Neural progenitor cell (in vitro differentiated cells): ENCODE measurements at regions not wholly inside any gene's neighbourhood (a gene's known extent, or its start where the extent isn't known, plus 50 kb on each side); places are given as distances from the start of the nearest gene placed in this dataset.
A peak's percentile ranks its signal among the peaks of the same experiment; 100 is the strongest.

Experiments used
- DNase-seq: peaks from one replicate; pipeline ENCODE4 v3.0.0-alpha.2; 2016; ENCODE audit warnings: low spot score
- H2AFZ ChIP-seq: fragments of 200-600 bp; sonication (generic); replicated peaks from 2 replicates; pipeline ENCODE4 v1.6.1; 2016; ENCODE audit warnings: antibody characterized with exemption
- H3F3A ChIP-seq: fragments of 200-600 bp; sonication (generic); 2 replicates; pipeline ENCODE4 v1.6.1; 2016; ENCODE audit warnings: antibody characterized with exemption, low read depth
- H3K27ac ChIP-seq: fragments of 200-600 bp; sonication (generic); 2 replicates; pipeline ENCODE4 v1.5.1; 2016; ENCODE audit warnings: mild to moderate bottlenecking
- H3K27me3 ChIP-seq: fragments of 200-600 bp; sonication (generic); 2 replicates; pipeline ENCODE4 v1.6.1; 2016; ENCODE audit warnings: mild to moderate bottlenecking, moderate library complexity
- H3K36me3 ChIP-seq: fragments of 200-600 bp; sonication (generic); 2 replicates; pipeline ENCODE4 v1.5.1; 2016
- H3K4me1 ChIP-seq: fragments of 200-600 bp; sonication (generic); 2 replicates; pipeline ENCODE4 v1.6.1; 2016; ENCODE audit warnings: mixed run types
- H3K4me2 ChIP-seq: fragments of 200-600 bp; sonication (generic); 2 replicates; pipeline ENCODE4 v1.6.1; 2016
- H3K4me3 ChIP-seq: fragments of 200-600 bp; sonication (generic); 2 replicates; pipeline ENCODE4 v1.5.1; 2016
- H3K79me2 ChIP-seq: fragments of 200-600 bp; sonication (generic); 2 replicates; pipeline ENCODE4 v1.6.1; 2016; ENCODE audit warnings: low read depth
- H3K9ac ChIP-seq: fragments of 200-600 bp; sonication (generic); 2 replicates; pipeline ENCODE4 v1.6.1; 2016
- H3K9me3 ChIP-seq: fragments of 200-600 bp; sonication (generic); 2 replicates; pipeline ENCODE4 v1.5.1; 2016; ENCODE audit warnings: low read depth
- H4K20me1 ChIP-seq: fragments of 200-600 bp; sonication (generic); 2 replicates; pipeline ENCODE4 v1.6.1; 2016; ENCODE audit warnings: low read depth
- H3K27ac Mint-ChIP-seq: 3 replicates; pipeline ENCODE4 v1.8.0; 2021; ENCODE audit warnings: mixed read lengths
- H3K27me3 Mint-ChIP-seq: 2 replicates; pipeline ENCODE4 v1.8.0; 2022; ENCODE audit warnings: low read depth, mild to moderate bottlenecking, inconsistent platforms, moderate library complexity, mixed read lengths; ENCODE audit not compliant: insufficient read depth
- H3K36me3 Mint-ChIP-seq: 3 replicates; pipeline ENCODE4 v1.8.0; 2021; ENCODE audit warnings: mixed read lengths
- H3K4me1 Mint-ChIP-seq: 3 replicates; pipeline ENCODE4 v1.8.0; 2021; ENCODE audit warnings: mixed read lengths
- H3K4me3 Mint-ChIP-seq: 3 replicates; pipeline ENCODE4 v1.8.0; 2021; ENCODE audit warnings: mild to moderate bottlenecking, moderate library complexity, mixed read lengths
- H3K9me3 Mint-ChIP-seq: 3 replicates; pipeline ENCODE4 v1.8.0; 2020; ENCODE audit warnings: mixed read lengths
- EZH2 ChIP-seq: fragments of 200-600 bp; sonication (generic); IDR thresholded peaks from 2 replicates; pipeline ENCODE4 v1.6.1; 2017; ENCODE audit warnings: antibody characterized with exemption, mild to moderate bottlenecking, moderate library complexity
- EZH2phosphoT487 ChIP-seq: fragments of 200-600 bp; sonication (generic); IDR thresholded peaks from 2 replicates; pipeline ENCODE4 v1.6.1; 2017; ENCODE audit warnings: antibody characterized with exemption
- TF ChIP-seq, protein P1 (sequence below): fragments of 200-600 bp; sonication (generic); IDR thresholded peaks from 2 replicates; pipeline ENCODE4 v1.5.1; 2017; ENCODE audit warnings: antibody characterized with exemption, mild to moderate bottlenecking

DNA sequence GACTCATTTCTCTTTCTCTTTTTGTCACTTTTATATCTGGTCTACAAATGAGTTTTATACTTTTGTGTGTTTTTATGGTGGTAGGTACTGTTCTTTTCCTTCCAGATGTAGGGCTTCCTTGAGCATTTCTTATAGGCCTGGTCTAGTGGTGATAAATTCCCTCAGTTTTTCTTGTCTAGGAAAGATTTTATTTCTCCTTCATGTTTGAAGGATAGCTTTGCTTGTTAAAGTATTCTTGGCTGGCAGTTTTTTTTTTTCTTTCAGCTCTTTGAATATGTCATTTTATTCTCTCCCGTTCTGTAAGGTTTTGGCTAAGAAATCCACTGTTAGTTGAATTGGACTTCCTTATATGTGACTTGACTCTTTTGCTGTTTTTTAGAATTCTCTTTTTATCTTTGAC is 292.7 kb downstream of the RPS24 start:
- H3K4me3 Mint-ChIP-seq: no peak overlapping the region

DNA sequence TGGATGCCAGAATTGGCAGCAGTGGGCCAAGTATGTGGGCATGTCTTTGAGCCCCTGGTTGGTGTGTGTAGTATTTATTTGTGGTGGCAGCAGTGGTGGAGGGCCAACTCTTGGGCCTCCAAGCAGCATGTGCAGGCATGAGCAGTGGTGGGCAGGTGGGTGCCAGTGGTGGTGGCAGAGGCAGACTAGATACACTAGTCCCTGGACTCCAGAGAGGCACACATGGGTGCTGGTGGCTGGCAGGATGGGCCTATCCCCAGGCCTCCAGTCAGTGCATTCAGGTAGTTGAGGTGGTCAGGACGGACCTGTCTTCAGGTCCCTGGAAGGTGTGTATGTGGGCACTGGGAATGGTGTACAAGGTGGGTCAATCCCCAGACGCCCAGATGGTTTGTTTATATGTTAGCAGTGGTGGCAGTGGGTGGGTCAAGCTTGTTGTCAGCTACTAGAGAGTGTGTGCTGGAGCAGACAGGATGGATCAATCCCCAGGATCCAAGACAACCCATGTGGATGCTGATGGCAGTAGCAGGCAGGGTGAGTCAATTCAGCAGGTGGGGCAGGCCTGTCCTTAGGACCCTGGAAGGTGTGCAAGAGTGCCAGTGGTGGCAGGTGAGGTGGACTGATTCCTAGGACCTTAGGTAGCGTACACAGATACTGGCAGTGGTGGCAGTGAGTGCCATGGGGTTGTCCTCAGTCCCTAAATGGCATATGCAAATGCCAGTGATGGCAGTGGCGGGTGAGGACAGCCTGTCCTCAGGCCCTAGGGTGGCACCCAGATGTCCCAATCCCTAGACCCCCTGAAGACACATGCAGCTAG is 294.3 kb downstream of the RPS24 start:
- H3K4me3 Mint-ChIP-seq: no peak overlapping the region
- no peak overlapping the region for H2AFZ ChIP-seq
- H3K4me3 ChIP-seq: no peak overlapping the region
- peaks cover 42% of the 10 kb centered on the region for H3K9me3 Mint-ChIP-seq
- H3K4me1 ChIP-seq: peaks cover 12% of the 10 kb centered on the region
- peaks cover 8% of the 10 kb centered on the region for H3K27me3 Mint-ChIP-seq
- H3K36me3 Mint-ChIP-seq: no peaks in the 10 kb centered on the region
- H3K27ac Mint-ChIP-seq: peak overlapping the region; percentile 12
- H4K20me1 ChIP-seq: no peaks in the 10 kb centered on the region
- H3K9me3 ChIP-seq: peaks cover 16% of the 10 kb centered on the region
- H3K79me2 ChIP-seq: no peaks in the 10 kb centered on the region
- H3F3A ChIP-seq: no peaks in the 10 kb centered on the region
- peaks cover 16% of the 10 kb centered on the region for H3K4me1 Mint-ChIP-seq
- no peak for TF ChIP-seq EZH2
- TF ChIP-seq, protein P1, sequence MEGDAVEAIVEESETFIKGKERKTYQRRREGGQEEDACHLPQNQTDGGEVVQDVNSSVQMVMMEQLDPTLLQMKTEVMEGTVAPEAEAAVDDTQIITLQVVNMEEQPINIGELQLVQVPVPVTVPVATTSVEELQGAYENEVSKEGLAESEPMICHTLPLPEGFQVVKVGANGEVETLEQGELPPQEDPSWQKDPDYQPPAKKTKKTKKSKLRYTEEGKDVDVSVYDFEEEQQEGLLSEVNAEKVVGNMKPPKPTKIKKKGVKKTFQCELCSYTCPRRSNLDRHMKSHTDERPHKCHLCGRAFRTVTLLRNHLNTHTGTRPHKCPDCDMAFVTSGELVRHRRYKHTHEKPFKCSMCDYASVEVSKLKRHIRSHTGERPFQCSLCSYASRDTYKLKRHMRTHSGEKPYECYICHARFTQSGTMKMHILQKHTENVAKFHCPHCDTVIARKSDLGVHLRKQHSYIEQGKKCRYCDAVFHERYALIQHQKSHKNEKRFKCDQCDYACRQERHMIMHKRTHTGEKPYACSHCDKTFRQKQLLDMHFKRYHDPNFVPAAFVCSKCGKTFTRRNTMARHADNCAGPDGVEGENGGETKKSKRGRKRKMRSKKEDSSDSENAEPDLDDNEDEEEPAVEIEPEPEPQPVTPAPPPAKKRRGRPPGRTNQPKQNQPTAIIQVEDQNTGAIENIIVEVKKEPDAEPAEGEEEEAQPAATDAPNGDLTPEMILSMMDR: no peak
- TF ChIP-seq EZH2phosphoT487: no peak
- no peak for DNase-seq
- H3K4me2 ChIP-seq: no peak overlapping the region
- no peak overlapping the region for H3K27ac ChIP-seq
- H3K9ac ChIP-seq: no peak overlapping the region
- H3K36me3 ChIP-seq: peaks cover 8% of the 10 kb centered on the region
- no peaks in the 10 kb centered on the region for H3K27me3 ChIP-seq

More for the DNA sequence above, 292.7 kb downstream of the RPS24 start:
- Mint-ChIP-seq H3K27me3 (peaks cover 11% of the 10 kb centered on the region), H3K4me1 (peaks cover 8% of the 10 kb centered on the region), H3K36me3 (no peaks in the 10 kb centered on the region), H3K27ac (no peak overlapping the region), H3K9me3 (peaks cover 45% of the 10 kb centered on the region)
- Histone ChIP-seq H3K4me2 (no peak overlapping the region), H3K79me2 (no peaks in the 10 kb centered on the region), H4K20me1 (no peaks in the 10 kb centered on the region), H2AFZ (no peak overlapping the region), H3K4me1 (peaks cover 7% of the 10 kb centered on the region), H3K27ac (no peak overlapping the region), H3K9me3 (peaks cover 16% of the 10 kb centered on the region), H3F3A (no peaks in the 10 kb centered on the region), H3K27me3 (no peaks in the 10 kb centered on the region), H3K9ac (no peak overlapping the region), H3K36me3 (peaks cover 8% of the 10 kb centered on the region), H3K4me3 (no peak overlapping the region)
- DNase-seq: no peak
- TF ChIP-seq, protein P1: no peak
- no peak for TF ChIP-seq EZH2phosphoT487
- TF ChIP-seq EZH2: no peak

DNA sequence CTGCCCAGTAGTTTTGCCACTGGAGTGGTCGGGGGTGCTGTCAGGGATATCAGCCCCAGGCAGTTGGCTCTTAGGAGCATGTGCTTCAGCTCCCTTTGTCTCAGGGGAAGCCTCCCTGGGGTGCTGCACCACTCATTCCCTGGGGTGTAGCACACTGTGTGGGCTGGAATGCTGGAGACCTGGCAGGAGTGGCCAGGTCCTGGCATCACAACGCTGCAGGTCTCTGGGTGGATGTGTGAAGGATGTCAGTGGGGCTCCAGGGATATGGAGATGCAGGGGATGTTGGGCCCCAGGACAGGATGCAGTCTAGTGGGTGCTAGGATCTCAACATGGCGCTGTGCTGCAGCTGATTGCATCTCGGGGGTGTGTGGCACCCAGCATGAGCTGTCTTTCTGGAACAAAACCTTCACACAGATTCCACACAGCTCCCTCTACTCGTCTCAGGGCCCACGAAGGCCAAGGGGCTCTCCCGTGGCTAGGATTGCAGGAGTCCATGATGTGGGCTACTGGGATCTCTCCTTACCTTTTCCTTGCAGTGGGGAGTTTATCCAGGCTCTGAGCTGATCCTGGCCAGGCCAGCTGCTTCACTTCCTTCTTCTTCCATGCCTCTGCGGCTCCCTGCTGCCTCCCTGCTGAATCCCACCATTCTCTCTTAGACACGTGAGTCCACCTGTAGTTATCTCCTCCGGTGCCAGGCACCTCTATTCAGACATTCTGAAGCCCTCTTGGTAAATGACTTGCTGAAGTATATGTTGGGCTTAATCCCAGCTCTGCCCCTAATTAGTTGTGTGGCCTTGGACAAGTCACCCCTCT is 295.1 kb downstream of the RPS24 start:
- Histone ChIP-seq H2AFZ (no peak overlapping the region), H3K27me3 (no peaks in the 10 kb centered on the region), H4K20me1 (no peaks in the 10 kb centered on the region), H3K9me3 (peaks cover 16% of the 10 kb centered on the region), H3K27ac (no peak overlapping the region), H3K4me3 (no peak overlapping the region), H3K36me3 (peaks cover 8% of the 10 kb centered on the region), H3K79me2 (no peaks in the 10 kb centered on the region), H3F3A (no peaks in the 10 kb centered on the region), H3K9ac (no peak overlapping the region), H3K4me1 (peaks cover 12% of the 10 kb centered on the region), H3K4me2 (no peak overlapping the region)
- H3K27ac Mint-ChIP-seq: no peak overlapping the region
- H3K36me3 Mint-ChIP-seq: no peaks in the 10 kb centered on the region
- no peak overlapping the region for H3K4me3 Mint-ChIP-seq
- no peak for DNase-seq
- peaks cover 8% of the 10 kb centered on the region for H3K27me3 Mint-ChIP-seq
- H3K9me3 Mint-ChIP-seq: peaks cover 40% of the 10 kb centered on the region
- no peak for TF ChIP-seq EZH2
- TF ChIP-seq, protein P1: no peak
- TF ChIP-seq EZH2phosphoT487: no peak
- H3K4me1 Mint-ChIP-seq: peaks cover 19% of the 10 kb centered on the region
